ENCODE measurements at regions not wholly inside any gene's neighbourhood (a gene's known extent, or its start where the extent isn't known, plus 50 kb on each side); places are given as distances from the start of the nearest gene placed in this dataset.

- TF ChIP-seq CTCF (IDR thresholded peaks at IDR 0.05; ENCODE audit: low read depth, low read length, missing input control), result no peak
- TF ChIP-seq YY1 (IDR thresholded peaks at IDR 0.05), result no peak
- no peak for TF ChIP-seq EGR1 (IDR thresholded peaks at IDR 0.05; ENCODE audit: low read depth in 2 of 2)
- TF ChIP-seq ZBTB33 (IDR thresholded peaks at IDR 0.05), result no peak
- no peak for TF ChIP-seq TAF1 (conservative IDR thresholded peaks at IDR 0.05)
- no peak for TF ChIP-seq REST (IDR thresholded peaks at IDR 0.05)
- no peak for TF ChIP-seq ATF3 (IDR thresholded peaks at IDR 0.05)
- no peak for TF ChIP-seq RAD21 (IDR thresholded peaks at IDR 0.05)
- no peak for TF ChIP-seq SP1 (IDR thresholded peaks at IDR 0.05)
- no peak for TF ChIP-seq MAX (IDR thresholded peaks at IDR 0.05)
- TF ChIP-seq FOXA2 (IDR thresholded peaks at IDR 0.05), result no peak
- TF ChIP-seq GABPA (IDR thresholded peaks at IDR 0.05 in 1 of 2, conservative IDR thresholded peaks at IDR 0.05 in 1 of 2), result no peak
- TF ChIP-seq FOXA1 (IDR thresholded peaks at IDR 0.05), result no peak
- TF ChIP-seq RXRA (IDR thresholded peaks at IDR 0.05), result no peak
Observed at GRCh38 chr6:85125526-85125925, 324.4 kb upstream of the NT5E start.
